IMR-90 (cell line): ENCODE measurements at regions not wholly inside any gene's neighbourhood (a gene's known extent, or its start where the extent isn't known, plus 50 kb on each side); places are given as distances from the start of the nearest gene placed in this dataset.

ENCODE experiments used
- ATAC-seq: fragments of 200-7000 bp; cut with Tn5 transposase; 2 replicates; pipeline ENCODE4 v1.9.1; 2020; ENCODE audit warnings: low read depth, mild to moderate bottlenecking, moderate library complexity
- BruUV-seq: library from RNA; stranded (reverse); fragments of 400-500 nt; replicated peaks from 2 replicates; lab custom pipeline; 2021; lab: Mats Ljungman, UMichigan
- CTCF ChIA-PET: fragments of 300-600 bp; formaldehyde crosslinking; extraction: SDS; loops from one replicate; lab custom pipeline; 2021; ENCODE audit warnings: antibody characterized with exemption; lab: Yijun Ruan, JAX
- POLR2A ChIA-PET: fragments of 300-600 bp; sonication (Branson Sonifier 250); formaldehyde crosslinking; loops from one replicate; lab custom pipeline; 2022; ENCODE audit warnings: antibody characterized with exemption; ENCODE audit not compliant: unreplicated experiment; lab: Charles Lee
- DNase-seq: peaks from one replicate; pipeline ENCODE4 v3.0.0; 2013
- H2AFZ ChIP-seq: replicated peaks from 2 replicates; pipeline ENCODE3; 2013; ENCODE audit warnings: low read length, mild to moderate bottlenecking; ENCODE audit not compliant: poor library complexity
- H2AK5ac ChIP-seq: 2 replicates; pipeline ENCODE4 v1.6.1; 2013; ENCODE audit warnings: low read depth, low read length, inconsistent platforms
- H2AK9ac ChIP-seq: replicated peaks from 2 replicates; pipeline ENCODE3; 2013; ENCODE audit warnings: mild to moderate bottlenecking, low read depth, low read length, moderate library complexity; ENCODE audit not compliant: poor library complexity
- H2BK120ac ChIP-seq: 2 replicates; pipeline ENCODE4 v1.6.1; 2013; ENCODE audit warnings: low read depth, low read length, inconsistent platforms
- H2BK15ac ChIP-seq: 3 replicates; pipeline ENCODE4 v1.6.1; 2013; ENCODE audit warnings: low read depth, low read length, inconsistent platforms
- H2BK20ac ChIP-seq: 2 replicates; pipeline ENCODE4 v1.6.1; 2013; ENCODE audit warnings: low read depth, mild to moderate bottlenecking, inconsistent platforms, low read length, moderate library complexity
- H2BK5ac ChIP-seq: 2 replicates; pipeline ENCODE4 v1.6.1; 2013; ENCODE audit warnings: mild to moderate bottlenecking, low read depth, low read length, inconsistent platforms; ENCODE audit not compliant: poor library complexity, severe bottlenecking
- H3K14ac ChIP-seq: replicated peaks from 2 replicates; pipeline ENCODE4 v1.6.1; 2013; ENCODE audit warnings: low read depth, low read length, inconsistent platforms
- H3K18ac ChIP-seq: 2 replicates; pipeline ENCODE4 v1.6.1; 2013; ENCODE audit warnings: low read depth, low read length, control low read depth
- H3K23ac ChIP-seq: 2 replicates; pipeline ENCODE4 v1.6.1; 2013; ENCODE audit warnings: low read depth, low read length, inconsistent platforms
- H3K27ac ChIP-seq: 2 replicates; pipeline ENCODE4 v1.5.1; 2013; ENCODE audit warnings: mild to moderate bottlenecking, control low read depth, low read length; ENCODE audit not compliant: insufficient read depth
- H3K27me3 ChIP-seq: 2 replicates; pipeline ENCODE4 v1.6.1; 2013; ENCODE audit warnings: low read length; ENCODE audit not compliant: control insufficient read depth, insufficient read depth
- H3K36me3 ChIP-seq: 2 replicates; pipeline ENCODE4 v1.6.1; 2013; ENCODE audit warnings: low read length, mixed read lengths; ENCODE audit not compliant: control insufficient read depth, insufficient read depth
- H3K4ac ChIP-seq: 2 replicates; pipeline ENCODE4 v1.6.1; 2013; ENCODE audit warnings: low read depth, low read length, inconsistent platforms
- H3K4me1 ChIP-seq: 2 replicates; pipeline ENCODE4 v1.6.1; 2013; ENCODE audit warnings: low read length, mixed read lengths; ENCODE audit not compliant: control insufficient read depth, insufficient read depth
- H3K4me2 ChIP-seq: 2 replicates; pipeline ENCODE4 v1.6.1; 2013; ENCODE audit warnings: low read depth, mild to moderate bottlenecking, control low read depth, low read length, moderate library complexity
- H3K4me3 ChIP-seq: 2 replicates; pipeline ENCODE4 v1.5.1; 2013; ENCODE audit warnings: low read depth, mild to moderate bottlenecking, control low read depth, low read length, moderate library complexity; ENCODE audit not compliant: insufficient read depth
- H3K56ac ChIP-seq: 2 replicates; pipeline ENCODE4 v1.6.1; 2013; ENCODE audit warnings: low read length, inconsistent platforms; ENCODE audit not compliant: insufficient read depth; ENCODE audit errors: extremely low read depth
- H3K79me1 ChIP-seq, 2 experiments: 2 replicates each; pipeline ENCODE4 v1.6.1; 2013; ENCODE audit warnings: low read length in 2 of 2, inconsistent platforms in 1 of 2, low read depth in 1 of 2
- H3K9ac ChIP-seq: 2 replicates; pipeline ENCODE4 v1.6.1; 2013; ENCODE audit warnings: low read depth, low read length, control low read depth
- H3K9me1 ChIP-seq: 2 replicates; pipeline ENCODE4 v1.6.1; 2013; ENCODE audit warnings: low read length, inconsistent platforms; ENCODE audit not compliant: insufficient read depth
- H3K9me3 ChIP-seq: 2 replicates; pipeline ENCODE4 v1.6.1; 2013; ENCODE audit warnings: low read length; ENCODE audit not compliant: control insufficient read depth, insufficient read depth
- H4K20me1 ChIP-seq: 2 replicates; pipeline ENCODE4 v1.6.1; 2013; ENCODE audit warnings: low read length, inconsistent platforms; ENCODE audit not compliant: insufficient read depth
- H4K5ac ChIP-seq: 2 replicates; pipeline ENCODE4 v1.6.1; 2013; ENCODE audit warnings: mild to moderate bottlenecking, low read depth, low read length, control low read depth
- H4K8ac ChIP-seq, 2 experiments: 2 replicates each; pipeline ENCODE4 v1.6.1; 2013; ENCODE audit warnings: low read depth in 2 of 2, low read length in 2 of 2, control low read depth in 1 of 2, inconsistent platforms in 1 of 2
- H4K91ac ChIP-seq: 2 replicates; pipeline ENCODE4 v1.6.1; 2013; ENCODE audit warnings: low read depth, low read length, inconsistent platforms; ENCODE audit not compliant: insufficient read depth
- MXI1 ChIP-seq: IDR thresholded peaks from 2 replicates; pipeline ENCODE4 v1.6.1; 2012; ENCODE audit warnings: low read depth, mild to moderate bottlenecking, low read length, moderate library complexity, borderline replicate concordance
- WGBS, 2 experiments: methylation state at CpG; one replicate each; pipeline versions ENCODE4 v1.1.5 to v1.1.7; 2013; ENCODE audit warnings: missing lambda C conversion rate in 2 of 2; ENCODE audit not compliant: insufficient read length in 1 of 2; ENCODE audit errors: extremely low coverage in 2 of 2; 5-methylcytosine and 5-hydroxymethylcytosine counted together
- dilution Hi-C: fragments of 300-500 bp; cut with HindIII; formaldehyde crosslinking; loops from one replicate; pipeline ENCODE4 v1.14.3; 2018; ENCODE audit warnings: low sequenced_read_pairs; ENCODE audit not compliant: unreplicated experiment
- in situ Hi-C: fragments of 300-500 bp; cut with MboI; formaldehyde crosslinking; loops from 3 replicates; pipeline ENCODE4 v1.14.3; 2019; ENCODE audit warnings: low sequenced_read_pairs, inconsistent platforms, mixed read lengths
- intact Hi-C: fragments of 100-400 bp; cut with micrococcal nuclease; formaldehyde crosslinking; loops from 2 replicates; pipeline ENCODE4 v1.10.0; 2022

DNA sequence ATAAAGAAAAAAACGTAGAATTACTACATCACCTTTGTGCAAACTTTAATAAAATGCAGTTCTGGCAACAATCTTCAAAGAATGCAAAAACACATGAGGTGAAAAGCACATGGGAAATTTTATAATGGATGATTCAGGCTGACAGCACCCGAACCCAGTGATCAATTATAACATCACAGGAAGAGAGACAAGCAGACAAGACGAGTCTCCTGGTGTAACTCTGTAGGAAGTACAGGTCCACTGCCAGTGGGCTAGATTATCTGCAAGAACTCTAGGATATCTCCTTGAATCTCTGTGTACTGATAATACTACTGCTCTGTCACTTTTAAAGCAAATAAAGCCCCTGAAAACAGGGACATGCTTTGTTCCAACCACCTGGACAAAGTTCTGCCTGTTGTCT is 58.9 kb upstream of the NXF3 start:
- no peak overlapping the region for H3K14ac ChIP-seq
- H3K9ac ChIP-seq: no peak overlapping the region
- WGBS, 2 experiments: no CpG with 5 or more reads among the region's 3 CpGs
- no peak for TF ChIP-seq MXI1
- no peak overlapping the region for H2BK15ac ChIP-seq
- dilution Hi-C loops: no loop called here
- H3K9me1 ChIP-seq: no peaks in the 10 kb centered on the region
- DNase-seq (no peak), ATAC-seq (peak; percentile 32)
- peaks cover 4% of the 10 kb centered on the region for H3K27me3 ChIP-seq
- no peak overlapping the region for H3K27ac ChIP-seq
- in situ Hi-C loops: loop anchor here (10.0 kb wide), 1 partner anchor 197 kb away; no protein-coding TSS in a partner anchor
- H3K36me3 ChIP-seq: no peaks in the 10 kb centered on the region
- H3K4me2 ChIP-seq: no peak overlapping the region
- intact Hi-C loops: loop anchor here (10.0 kb wide), 1 partner anchor 1087 kb away; no protein-coding TSS in a partner anchor
- H2AK9ac ChIP-seq: no peak overlapping the region
- H2AFZ ChIP-seq: peak overlapping the region; percentile 47
- POLR2A ChIA-PET: no interaction called here
- no peak overlapping the region for H3K4ac ChIP-seq
- CTCF ChIA-PET: no interaction called here
- no peak overlapping the region for H3K23ac ChIP-seq
- no peak overlapping the region for H2BK5ac ChIP-seq
- no peak overlapping the region for H3K56ac ChIP-seq
- H3K9me3 ChIP-seq: no peaks in the 10 kb centered on the region
- H3K4me1 ChIP-seq: no peaks in the 10 kb centered on the region
- H3K4me3 ChIP-seq: no peak overlapping the region
- H3K18ac ChIP-seq: no peak overlapping the region
- H4K91ac ChIP-seq: no peak overlapping the region
- no peak overlapping the region for H4K8ac ChIP-seq
- H4K5ac ChIP-seq: no peak overlapping the region
- no peak overlapping the region for H2BK120ac ChIP-seq
- no peak overlapping the region for H2AK5ac ChIP-seq
- no peak overlapping the region for H2BK20ac ChIP-seq
- BruUV-seq: no TSS peak
- H4K20me1 ChIP-seq: no peaks in the 10 kb centered on the region; the same call in 1 of the 2 replicates
- no peaks in the 10 kb centered on the region for H3K79me1 ChIP-seq
